HG02840 (cell line): ENCODE measurements at regions not wholly inside any gene's neighbourhood (a gene's known extent, or its start where the extent isn't known, plus 50 kb on each side); places are given as distances from the start of the nearest gene placed in this dataset.

Experiments used
- ATAC-seq: cut with Tn5 transposase; IDR thresholded peaks from one replicate; pipeline ENCODE4 v1.9.1; 2021; ENCODE audit warnings: mild to moderate bottlenecking, moderate library complexity, moderate number of reproducible peaks; ENCODE audit not compliant: unreplicated experiment, low FRiP score

DNA sequence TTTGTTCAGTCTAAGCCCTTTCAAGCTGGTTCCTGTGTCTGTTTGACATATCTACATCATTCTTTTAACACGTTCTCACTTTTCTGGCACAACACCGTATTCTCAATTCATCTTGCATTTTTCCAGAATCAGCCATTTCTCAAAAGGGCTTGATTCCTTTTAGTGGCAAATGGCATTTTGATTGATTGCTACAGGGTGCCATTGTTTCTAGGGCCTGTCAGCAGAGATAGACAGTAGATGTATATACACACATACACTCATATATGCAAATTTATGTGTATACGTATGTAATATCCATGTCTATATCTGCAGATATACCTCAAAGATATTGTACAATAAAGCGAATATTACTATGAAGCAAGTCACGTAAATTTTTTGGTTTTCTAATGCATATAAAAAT, 367.9 kb upstream of the TNP1 start:
- no peak for ATAC-seq

- ATAC-seq, result no peak
Observed at GRCh38 chr2:217225596-217225995, 365.7 kb upstream of the TNP1 start.

- peak; percentile 82 for ATAC-seq
Observed at GRCh38 chr2:217223222-217223930, 363.5 kb upstream of the TNP1 start.

GRCh38 chr2:217222309-217222910, 362.5 kb upstream of the TNP1 start:
- ATAC-seq, result peak; percentile 30

GRCh38 chr2:217220228-217221013, 360.6 kb upstream of the TNP1 start:
- no peak for ATAC-seq

DNA sequence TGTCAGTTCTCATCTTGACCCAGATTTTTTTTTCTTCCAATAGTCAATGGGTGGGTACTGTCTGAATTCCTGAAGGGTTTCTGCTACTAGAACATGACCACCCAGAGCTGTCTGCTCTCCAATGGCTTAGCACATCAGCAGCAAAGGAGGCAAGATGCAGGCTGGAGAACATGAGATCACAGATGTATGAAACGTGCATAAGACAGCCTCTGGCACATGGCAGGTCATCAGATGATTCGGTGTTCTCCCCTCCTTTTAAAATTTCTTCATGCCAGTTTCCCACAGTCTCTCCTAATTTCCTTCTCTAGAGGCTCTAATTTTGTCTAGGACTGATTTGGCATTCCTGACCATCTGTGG, 359.3 kb upstream of the TNP1 start:
- ATAC-seq, result no peak

GRCh38 chr2:217218269-217219163, 358.7 kb upstream of the TNP1 start:
- ATAC-seq, result peak; percentile 54

DNA sequence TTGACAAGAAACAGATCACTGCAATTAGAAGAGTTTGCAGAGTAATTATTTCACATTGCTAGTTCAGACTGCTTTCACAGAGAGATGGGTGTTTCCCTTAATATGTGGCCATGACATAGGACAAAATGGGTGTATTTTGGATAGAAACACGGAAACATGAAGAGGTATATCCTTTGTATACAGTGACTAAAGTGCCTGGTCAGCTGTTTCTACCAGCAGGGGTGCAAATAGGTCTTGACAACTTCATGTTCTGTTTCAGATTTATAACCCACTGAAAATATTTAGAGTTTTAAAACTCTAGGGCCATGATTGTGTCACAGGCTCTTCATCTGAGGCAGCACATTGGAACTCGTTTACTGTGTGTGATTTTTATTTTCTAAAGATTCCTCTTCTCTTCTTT, 357.1 kb upstream of the TNP1 start:
- ATAC-seq, result no peak

- ATAC-seq, result no peak
Observed at GRCh38 chr2:217216316-217216715, 356.5 kb upstream of the TNP1 start.

DNA sequence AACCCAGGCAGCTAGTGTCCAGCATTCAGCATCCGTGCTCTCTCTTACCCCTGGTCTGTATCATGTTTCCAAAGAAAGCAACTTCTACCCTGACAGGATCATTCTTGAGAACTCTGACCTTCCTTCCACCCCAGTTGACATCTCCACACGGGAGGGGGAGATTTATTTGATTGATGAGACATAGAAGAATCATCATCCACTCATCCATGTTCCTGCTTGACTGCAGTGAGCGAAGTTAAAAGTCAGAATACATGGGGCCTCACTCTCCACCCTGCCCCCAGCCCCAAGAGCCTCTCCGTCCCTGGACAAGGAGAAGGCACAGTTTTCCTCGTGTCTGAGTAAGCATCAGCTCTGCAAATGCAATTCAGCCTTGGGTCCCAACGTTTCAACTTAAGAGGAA, 356.0 kb upstream of the TNP1 start:
- no peak for ATAC-seq

DNA sequence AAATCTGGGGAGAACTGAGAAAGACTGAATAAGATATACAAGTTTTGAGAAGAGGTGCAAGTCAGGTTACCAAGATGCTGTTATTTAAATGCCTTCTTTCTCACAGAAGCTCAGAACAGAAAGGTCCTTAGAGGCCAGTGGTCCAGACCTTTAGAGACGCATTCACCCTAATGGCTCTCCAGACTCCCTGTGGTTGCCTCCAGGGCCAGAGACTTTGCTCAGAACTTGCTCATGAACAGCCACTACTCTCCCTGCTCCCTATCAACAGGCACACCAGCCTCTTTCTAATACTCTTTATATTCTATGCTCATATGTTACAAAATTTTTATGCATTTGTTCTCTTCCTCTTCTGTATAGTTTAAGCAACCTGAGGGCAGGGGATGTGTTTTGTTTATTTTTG, 349.0 kb upstream of the TNP1 start:
- no peak for ATAC-seq

DNA sequence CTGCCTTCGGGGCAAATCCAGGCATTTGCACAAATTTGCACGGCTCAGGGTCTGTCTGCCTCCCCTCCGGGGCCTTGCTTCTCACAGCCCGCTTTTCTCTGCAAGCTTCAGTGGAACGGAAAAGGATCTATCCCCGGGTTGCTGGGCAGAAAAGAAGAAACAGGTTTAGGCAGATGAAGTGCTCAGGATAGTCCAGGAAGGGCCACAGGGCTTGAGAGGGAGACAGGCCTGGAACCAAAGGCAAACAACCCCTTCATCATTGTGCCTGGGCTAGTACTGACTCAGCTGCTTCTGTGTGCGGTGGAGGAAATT, 347.8 kb upstream of the TNP1 start:
- ATAC-seq, result no peak

- ATAC-seq, result no peak
Observed at GRCh38 chr2:217206907-217207698, 347.2 kb upstream of the TNP1 start.

GRCh38 chr2:217206016-217206725, 346.3 kb upstream of the TNP1 start:
- ATAC-seq, result no peak

GRCh38 chr2:217204358-217204757, 344.5 kb upstream of the TNP1 start:
- ATAC-seq, result no peak

- ATAC-seq, result no peak
Observed at GRCh38 chr2:217203086-217203485, 343.2 kb upstream of the TNP1 start.

GRCh38 chr2:217199255-217199630, 339.4 kb upstream of the TNP1 start:
- no peak for ATAC-seq

DNA sequence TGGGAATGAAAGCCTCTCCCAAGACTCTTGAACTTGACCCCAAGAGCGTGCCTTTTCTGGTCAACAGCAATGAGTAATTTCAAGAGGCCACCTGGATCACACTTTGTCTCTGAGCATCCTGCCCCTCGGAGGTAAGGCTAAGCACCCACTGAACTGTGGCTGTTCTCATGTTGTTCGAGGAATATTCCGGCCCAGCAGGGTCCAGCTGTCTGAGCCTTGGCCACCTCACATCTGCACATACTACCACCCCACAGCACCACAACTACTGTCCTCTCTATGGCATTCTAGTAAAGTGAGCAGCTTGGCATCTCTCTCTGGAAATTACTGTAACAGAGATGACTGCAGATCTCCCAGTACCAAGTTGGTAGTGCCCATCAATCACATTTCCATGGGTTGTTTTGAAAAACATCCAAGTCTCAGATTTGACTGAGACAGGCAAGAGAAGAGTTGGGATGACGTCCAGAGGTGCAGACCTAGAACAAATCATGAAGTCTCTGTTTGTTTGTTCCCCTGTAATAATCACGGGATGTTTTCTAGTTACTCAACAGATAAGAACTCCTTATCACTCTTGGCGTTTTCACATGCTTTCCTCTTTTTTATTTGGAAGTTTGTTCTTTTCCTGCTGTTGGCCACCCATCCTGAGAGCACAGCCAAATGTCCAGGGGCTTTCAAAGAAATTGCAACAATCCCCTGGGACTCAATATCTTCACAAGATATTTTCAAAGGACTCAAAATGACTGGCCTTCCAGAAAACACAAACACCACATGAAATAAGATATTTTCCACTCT, 336.0 kb upstream of the TNP1 start:
- no peak for ATAC-seq

- no peak for ATAC-seq
Observed at GRCh38 chr2:217195016-217195415, 335.2 kb upstream of the TNP1 start.
